HEK293T (cell line): ENCODE measurements at regions not wholly inside any gene's neighbourhood (a gene's known extent, or its start where the extent isn't known, plus 50 kb on each side); places are given as distances from the start of the nearest gene placed in this dataset.

Source experiments
- CTCF ChIA-PET: fragments of 350-600 bp; formaldehyde crosslinking; extraction: SDS; loops from one replicate; lab custom pipeline; 2021; ENCODE audit warnings: antibody characterized with exemption, inconsistent platforms; lab: Yijun Ruan, JAX
- POLR2A ChIA-PET: fragments of 350-600 bp; formaldehyde crosslinking; extraction: SDS; loops from one replicate; lab custom pipeline; 2020; ENCODE audit warnings: antibody characterized with exemption, inconsistent platforms; lab: Yijun Ruan, JAX
- DNase-seq: peaks from one replicate; pipeline ENCODE4 v3.0.0; 2012; ENCODE audit warnings: mixed read lengths; ENCODE audit errors: extremely low spot score
- ARNT ChIP-seq: fragments of 450-650 bp; IDR thresholded peaks from 2 replicates; pipeline ENCODE4 v1.6.1; 2017; ENCODE audit warnings: mild to moderate bottlenecking
- BHLHE40 ChIP-seq: fragments of 450-650 bp; IDR thresholded peaks from 2 replicates; pipeline ENCODE4 v1.6.1; 2016; ENCODE audit warnings: mild to moderate bottlenecking, moderate library complexity, borderline replicate concordance
- CTBP1 ChIP-seq: fragments of 450-650 bp; IDR thresholded peaks from 2 replicates; pipeline ENCODE4 v1.6.1; 2016; ENCODE audit warnings: borderline replicate concordance
- ELF4 ChIP-seq: fragments of 450-650 bp; IDR thresholded peaks from 2 replicates; pipeline ENCODE4 v1.6.1; 2017; ENCODE audit warnings: antibody characterized with exemption
- FOXA1 ChIP-seq: fragments of 450-650 bp; IDR thresholded peaks from 2 replicates; pipeline ENCODE4 v1.6.1; 2016; ENCODE audit warnings: mild to moderate bottlenecking
- FOXK2 ChIP-seq: fragments of 450-650 bp; IDR thresholded peaks from 2 replicates; pipeline ENCODE4 v1.6.1; 2016; ENCODE audit warnings: mild to moderate bottlenecking
- FOXM1 ChIP-seq: fragments of 450-650 bp; IDR thresholded peaks from 2 replicates; pipeline ENCODE4 v1.6.1; 2017; ENCODE audit warnings: mild to moderate bottlenecking, borderline replicate concordance
- HDGF ChIP-seq: fragments of 450-650 bp; IDR thresholded peaks from 2 replicates; pipeline ENCODE4 v1.6.1; 2017; ENCODE audit warnings: antibody characterized with exemption, borderline replicate concordance
- L3MBTL2 ChIP-seq: fragments of 450-650 bp; conservative IDR thresholded peaks from 2 replicates; pipeline ENCODE4 v1.6.1; 2016; ENCODE audit warnings: mild to moderate bottlenecking
- LEF1 ChIP-seq: fragments of 450-650 bp; IDR thresholded peaks from 2 replicates; pipeline ENCODE4 v1.6.1; 2017; ENCODE audit warnings: mild to moderate bottlenecking, borderline replicate concordance
- NFRKB ChIP-seq: fragments of 450-650 bp; IDR thresholded peaks from 2 replicates; pipeline ENCODE4 v1.6.1; 2016; ENCODE audit warnings: mild to moderate bottlenecking, moderate library complexity
- PKNOX1 ChIP-seq: fragments of 450-650 bp; IDR thresholded peaks from 2 replicates; pipeline ENCODE4 v1.6.1; 2016
- SP1 ChIP-seq: fragments of 450-650 bp; IDR thresholded peaks from 2 replicates; pipeline ENCODE4 v1.6.1; 2017
- SUZ12 ChIP-seq: fragments of 450-650 bp; IDR thresholded peaks from 2 replicates; pipeline ENCODE4 v1.6.1; 2016; ENCODE audit warnings: mild to moderate bottlenecking
- TARDBP ChIP-seq: fragments of 450-650 bp; IDR thresholded peaks from 2 replicates; pipeline ENCODE4 v1.6.1; 2016
- ZNF384 ChIP-seq: fragments of 450-650 bp; IDR thresholded peaks from 2 replicates; pipeline ENCODE4 v1.6.1; 2016

- CTCF ChIA-PET, result no interaction called here
- POLR2A ChIA-PET, result no interaction called here
- TF ChIP-seq L3MBTL2 (no peak), ELF4 (no peak), FOXA1 (no peak), SP1 (no peak), BHLHE40 (no peak), SUZ12 (no peak), FOXK2 (no peak), TARDBP (no peak), FOXM1 (no peak), LEF1 (no peak), HDGF (no peak), CTBP1 (no peak), NFRKB (no peak), ARNT (no peak), ZNF384 (no peak), PKNOX1 (no peak)
- no peak for DNase-seq
Measured at GRCh38 chrX:124540474-124540873, 194.1 kb downstream of the SH2D1A start.

- ChIA-PET CTCF (no interaction called here), POLR2A (no interaction called here)
- no peak for TF ChIP-seq SUZ12
- no peak for TF ChIP-seq FOXM1
- TF ChIP-seq ELF4, result no peak
- no peak for TF ChIP-seq L3MBTL2
- no peak for TF ChIP-seq BHLHE40
- no peak for TF ChIP-seq LEF1
- TF ChIP-seq TARDBP, result no peak
- no peak for TF ChIP-seq CTBP1
- TF ChIP-seq SP1, result no peak
- TF ChIP-seq PKNOX1, result no peak
- TF ChIP-seq NFRKB, result no peak
- TF ChIP-seq FOXK2, result no peak
- no peak for TF ChIP-seq ZNF384
- TF ChIP-seq ARNT, result no peak
- no peak for TF ChIP-seq HDGF
- TF ChIP-seq FOXA1, result no peak
- no peak for DNase-seq
Measured at GRCh38 chrX:124548571-124548970, 202.2 kb downstream of the SH2D1A start.

GRCh38 chrX:124555036-124555595 is 208.8 kb downstream of the SH2D1A start:
- ChIA-PET CTCF (no interaction called here), POLR2A (no interaction called here)
- DNase-seq, result no peak
- no peak for TF ChIP-seq FOXA1
- TF ChIP-seq NFRKB, result no peak
- no peak for TF ChIP-seq FOXK2
- no peak for TF ChIP-seq HDGF
- TF ChIP-seq L3MBTL2, result no peak
- TF ChIP-seq BHLHE40, result no peak
- TF ChIP-seq CTBP1, result no peak
- TF ChIP-seq LEF1, result no peak
- no peak for TF ChIP-seq SP1
- no peak for TF ChIP-seq ZNF384
- TF ChIP-seq ARNT, result no peak
- no peak for TF ChIP-seq TARDBP
- no peak for TF ChIP-seq SUZ12
- TF ChIP-seq PKNOX1, result no peak
- no peak for TF ChIP-seq FOXM1

- ChIA-PET CTCF (no interaction called here), POLR2A (no interaction called here)
- no peak for DNase-seq
- TF ChIP-seq SUZ12 (no peak), HDGF (no peak), PKNOX1 (no peak), BHLHE40 (no peak), SP1 (no peak), LEF1 (no peak), FOXM1 (no peak), ARNT (no peak), NFRKB (no peak), L3MBTL2 (no peak), ELF4 (no peak), FOXA1 (no peak), FOXK2 (no peak), CTBP1 (no peak), TARDBP (no peak), ZNF384 (no peak)
Measured at GRCh38 chrX:124557976-124558375, 211.6 kb downstream of the SH2D1A start.

GRCh38 chrX:124573468-124573867 is 227.1 kb downstream of the SH2D1A start:
- TF ChIP-seq FOXK2, result no peak
- no peak for TF ChIP-seq SUZ12
- TF ChIP-seq TARDBP, result no peak
- no peak for TF ChIP-seq CTBP1
- ChIA-PET CTCF (no interaction called here), POLR2A (no interaction called here)
- DNase-seq, result no peak

- no peak for DNase-seq
- ChIA-PET CTCF (no interaction called here), POLR2A (no interaction called here)
- TF ChIP-seq ARNT (no peak), LEF1 (no peak), BHLHE40 (no peak), L3MBTL2 (no peak), SP1 (no peak), SUZ12 (no peak), TARDBP (no peak), PKNOX1 (no peak), CTBP1 (no peak), NFRKB (no peak), HDGF (no peak), ELF4 (no peak), FOXM1 (no peak), FOXA1 (no peak), ZNF384 (no peak), FOXK2 (no peak)
Measured at GRCh38 chrX:124592744-124593143, 246.4 kb downstream of the SH2D1A start.
